GM18951 (cell line): ENCODE measurements at regions not wholly inside any gene's neighbourhood (a gene's known extent, or its start where the extent isn't known, plus 50 kb on each side); places are given as distances from the start of the nearest gene placed in this dataset.

ENCODE experiments used
- POLR2A ChIP-seq: IDR thresholded peaks from 4 replicates; pipeline ENCODE4 v1.6.1; 2011; ENCODE audit warnings: mild to moderate bottlenecking; ENCODE audit not compliant: insufficient read length, insufficient read depth; ENCODE audit errors: extremely low read depth
- in situ Hi-C: fragments of 300-500 bp; cut with MboI; formaldehyde crosslinking; loops from one replicate; pipeline ENCODE4 v1.12.0; 2022; ENCODE audit warnings: low sequenced_read_pairs, mixed read lengths, inconsistent platforms; ENCODE audit not compliant: unreplicated experiment

DNA sequence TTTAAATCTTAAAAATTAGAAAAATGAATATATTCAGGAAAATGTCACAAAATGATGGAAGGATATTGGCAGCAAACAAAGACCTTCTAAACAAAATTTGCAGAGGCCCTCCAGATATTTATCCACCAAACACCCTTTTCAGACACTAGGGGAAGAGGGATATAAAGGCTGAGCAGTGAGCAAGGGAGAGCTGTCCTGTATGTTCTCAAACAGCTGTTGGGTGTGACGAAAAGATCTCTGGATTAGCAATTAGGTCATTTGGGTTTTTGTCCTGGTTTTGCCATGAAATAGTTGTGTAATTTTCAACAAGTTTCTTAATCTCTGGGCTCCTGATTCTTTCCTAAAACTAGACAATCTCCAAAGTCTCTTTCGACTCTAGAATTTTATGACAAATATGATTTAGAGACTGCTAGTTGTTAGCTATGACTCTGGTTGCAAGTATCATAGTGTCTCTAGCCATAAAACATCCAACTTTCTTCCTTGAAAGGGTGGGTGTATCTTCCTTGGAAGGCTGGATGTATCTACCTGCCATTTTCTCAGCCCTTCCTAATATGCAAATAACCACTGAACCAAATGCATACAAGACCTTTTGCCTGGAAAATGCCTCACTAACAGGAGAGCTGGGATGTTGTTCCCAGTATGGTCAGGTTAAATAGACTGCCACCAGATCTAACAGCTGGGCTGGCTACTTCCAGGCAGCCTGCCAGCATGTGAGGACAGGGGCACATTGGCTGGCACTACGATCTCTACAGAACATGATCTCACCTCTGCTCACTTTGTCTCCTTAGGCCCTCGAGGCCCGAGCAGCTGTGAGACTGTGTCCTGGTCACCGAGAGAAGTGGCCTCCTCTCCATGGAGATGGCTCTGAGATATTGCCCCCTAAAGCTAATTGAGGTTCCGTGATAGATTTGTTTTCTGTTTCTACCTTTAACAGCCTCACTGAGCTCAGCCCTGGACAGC is 225.5 kb upstream of the JADE1 start:
- in situ Hi-C loops: no loop called here
- no peak for TF ChIP-seq POLR2A

DNA sequence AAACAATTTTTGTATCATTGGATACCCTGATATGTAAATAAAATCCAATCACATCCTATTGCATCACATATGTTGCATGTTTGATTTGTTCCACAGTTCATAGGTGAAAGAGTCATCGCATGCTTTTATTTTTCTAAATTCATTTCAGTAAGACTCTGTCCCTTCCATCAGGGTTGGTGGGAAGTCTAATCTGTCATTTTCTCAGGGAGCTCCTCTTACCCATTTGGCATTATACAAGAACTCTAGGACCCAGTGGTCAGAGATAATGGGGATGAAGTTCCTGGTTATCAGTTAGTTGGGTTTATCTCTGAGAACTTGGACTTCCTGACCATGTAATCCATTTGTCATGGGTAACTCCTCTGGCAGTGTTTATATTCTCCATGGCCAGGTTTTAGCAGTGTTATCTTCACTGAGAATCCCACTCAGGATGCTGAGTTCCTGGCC is 227.1 kb upstream of the JADE1 start:
- no peak for TF ChIP-seq POLR2A
- in situ Hi-C loops: no loop called here

DNA sequence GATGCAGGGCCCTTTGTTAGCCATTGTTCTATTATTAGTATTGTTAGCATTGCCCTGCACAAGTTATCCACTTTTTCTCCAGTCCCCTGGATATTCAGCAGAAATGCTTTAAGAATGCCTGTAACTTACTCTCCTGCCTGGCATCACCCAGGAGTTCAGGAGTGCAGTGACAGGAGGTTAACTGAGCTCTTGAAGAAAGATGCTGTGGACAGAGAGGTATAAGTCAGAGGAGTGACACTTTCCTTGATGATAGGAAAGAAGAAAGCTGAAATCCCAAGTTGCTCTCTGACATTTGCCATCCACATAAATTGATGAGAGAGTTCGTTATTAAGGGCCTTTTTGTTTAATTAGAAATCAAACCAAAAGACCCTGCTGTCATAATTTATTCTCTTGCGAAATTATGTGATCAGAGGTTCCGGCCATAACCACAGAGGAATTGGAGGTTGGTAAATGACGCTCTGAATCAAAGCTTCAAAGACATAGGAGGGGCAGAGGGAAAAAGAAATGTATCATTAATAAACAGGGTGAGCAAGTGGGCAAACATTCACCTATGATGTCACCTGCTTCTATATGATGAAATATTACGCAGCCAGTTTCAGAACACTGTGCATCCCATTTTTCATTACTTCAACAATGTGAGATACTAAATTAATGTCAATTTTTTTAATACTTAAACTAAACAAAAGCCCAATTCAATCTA is 230.2 kb upstream of the JADE1 start:
- in situ Hi-C loops: no loop called here
- TF ChIP-seq POLR2A: no peak

DNA sequence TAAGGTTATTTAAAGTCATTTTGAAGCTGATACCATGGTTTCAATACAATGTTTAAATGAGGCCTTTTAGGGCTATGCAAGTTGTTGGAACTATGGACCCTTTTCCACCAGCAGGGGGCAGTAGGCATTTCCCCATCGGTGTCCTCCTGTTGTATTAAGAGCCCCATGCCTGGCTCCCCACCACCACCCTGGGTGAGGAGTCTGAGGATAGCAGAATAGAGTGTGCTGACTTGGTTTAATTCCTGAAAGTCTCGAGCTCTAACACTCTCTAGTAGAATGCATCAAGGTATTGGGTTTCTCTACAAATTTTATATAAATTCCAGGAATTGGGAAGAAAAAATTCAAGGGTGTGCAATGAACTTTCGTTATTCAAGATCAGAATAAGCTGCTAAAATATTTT is 234.8 kb upstream of the JADE1 start:
- TF ChIP-seq POLR2A: no peak
- in situ Hi-C loops: no loop called here

DNA sequence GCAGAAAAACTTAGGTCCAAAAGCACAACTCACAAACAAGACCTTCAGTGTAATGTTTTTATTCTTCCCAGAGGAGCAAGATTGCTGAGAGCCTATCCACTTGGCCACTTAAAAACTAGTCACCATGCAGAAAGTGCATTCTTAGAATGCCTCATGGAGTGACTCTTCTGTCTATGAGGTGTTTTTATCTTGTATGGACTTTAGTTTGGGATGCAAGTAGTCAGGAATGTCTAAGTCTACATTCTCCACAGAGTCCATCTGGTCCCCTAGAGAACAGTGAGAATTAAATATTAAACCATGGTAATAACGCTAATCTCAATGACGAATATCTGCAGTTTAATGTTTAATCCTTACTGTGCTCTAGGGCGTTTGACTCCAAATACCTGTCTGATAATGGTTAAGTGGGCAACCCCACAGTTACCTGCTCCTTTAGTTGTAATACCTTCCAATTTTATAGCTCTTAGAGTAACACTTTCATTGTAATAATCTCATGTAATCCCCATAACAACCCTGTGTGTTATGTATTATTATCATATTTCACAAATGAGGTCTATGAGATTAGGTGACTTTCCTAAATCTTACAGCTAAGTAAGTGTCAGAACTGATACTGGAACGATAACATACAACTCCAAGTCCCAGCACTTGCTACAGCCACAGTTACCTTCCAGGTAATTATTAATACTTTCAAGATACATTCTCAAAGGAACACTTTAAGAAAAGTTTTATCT is 235.6 kb upstream of the JADE1 start:
- TF ChIP-seq POLR2A: no peak
- in situ Hi-C loops: no loop called here

DNA sequence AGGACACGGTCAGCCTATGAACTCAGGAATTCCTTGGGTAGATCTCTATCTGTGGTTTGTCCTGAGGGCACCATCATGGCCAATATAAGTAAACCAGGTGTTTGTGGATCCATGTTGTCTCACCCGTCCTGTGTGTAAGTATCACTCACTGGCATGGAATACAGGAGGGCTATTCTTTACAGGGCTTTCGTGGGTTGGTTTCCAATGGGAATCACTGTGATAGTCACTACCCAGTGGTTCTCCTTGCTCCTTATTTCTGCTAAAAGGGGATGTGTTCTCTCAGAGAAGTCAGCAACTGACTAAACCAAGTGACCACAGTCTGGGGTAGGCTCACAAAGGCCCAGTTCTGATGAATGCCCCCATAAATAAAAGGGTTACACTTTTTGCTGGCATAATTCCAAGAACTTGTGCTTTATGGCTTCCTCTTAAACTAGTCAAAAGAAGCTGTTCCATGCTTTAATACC is 236.7 kb upstream of the JADE1 start:
- TF ChIP-seq POLR2A: no peak
- in situ Hi-C loops: no loop called here

DNA sequence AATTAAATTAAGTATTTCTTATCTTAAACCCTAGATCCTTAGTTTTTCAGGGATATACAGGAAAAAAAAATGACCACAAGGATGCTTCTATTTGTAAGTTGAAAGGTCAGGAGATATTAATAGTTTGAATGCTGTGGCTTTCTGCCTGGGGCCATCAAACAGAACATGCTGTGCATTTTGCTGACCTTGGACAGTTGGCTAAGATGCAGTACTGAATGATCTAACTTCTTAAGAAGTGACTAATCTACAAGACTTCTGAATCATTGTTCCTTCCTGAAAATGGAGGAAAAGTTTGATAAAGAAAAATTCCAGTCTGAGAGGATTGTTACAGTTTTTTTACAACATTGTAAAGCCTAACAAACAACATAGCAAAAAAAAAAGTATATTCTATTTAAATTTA is 237.8 kb upstream of the JADE1 start:
- TF ChIP-seq POLR2A: no peak
- in situ Hi-C loops: no loop called here

DNA sequence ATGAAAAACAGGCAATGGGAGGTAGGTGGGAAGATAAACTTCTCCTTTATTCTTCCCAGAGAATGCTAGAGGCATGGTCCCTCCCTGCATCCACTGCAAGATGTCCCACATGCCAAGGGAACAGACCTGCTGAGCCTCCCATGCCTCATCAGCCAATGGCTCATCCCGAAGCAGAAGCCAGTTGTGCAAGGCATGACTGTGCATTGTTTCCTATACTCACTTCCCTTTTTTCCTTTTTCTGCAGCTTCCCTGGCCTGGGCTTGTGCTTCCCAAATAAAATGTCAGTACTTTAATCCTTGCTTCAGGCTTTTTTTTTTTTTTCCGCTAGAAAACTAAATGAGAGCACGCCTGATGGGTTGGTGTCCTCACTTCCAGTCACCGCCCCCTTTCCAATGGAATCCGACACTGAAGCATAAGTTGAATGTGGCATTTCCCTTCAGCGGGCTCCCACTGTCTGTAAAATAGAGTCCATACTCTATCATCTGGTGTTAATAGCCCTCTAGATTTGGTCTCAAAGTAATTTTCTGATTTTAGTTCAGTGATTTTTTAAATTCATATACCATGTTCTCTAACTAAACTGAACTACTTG is 239.0 kb upstream of the JADE1 start:
- in situ Hi-C loops: no loop called here
- TF ChIP-seq POLR2A: no peak

DNA sequence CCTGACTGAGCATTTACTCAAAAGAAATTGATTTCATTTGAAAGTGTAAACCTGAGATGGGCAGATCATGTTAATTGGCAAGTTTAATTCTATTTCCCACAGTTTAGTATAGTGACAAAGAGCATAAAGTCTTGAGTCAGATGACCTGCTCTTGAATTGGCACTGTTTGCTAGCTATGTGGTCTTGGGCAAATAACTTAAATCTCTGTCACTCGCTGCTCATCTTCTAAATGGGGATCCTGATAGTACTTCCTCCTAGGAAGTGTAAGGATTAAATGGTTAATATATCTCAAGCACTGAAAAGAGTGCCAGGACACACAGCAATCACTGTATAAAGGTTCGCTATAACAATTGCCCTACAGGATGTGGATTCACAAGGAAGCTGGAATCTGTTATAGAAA is 242.8 kb upstream of the JADE1 start:
- in situ Hi-C loops: loop anchor here (10.0 kb wide), 1 partner anchor 298 kb away; no protein-coding TSS in a partner anchor
- no peak for TF ChIP-seq POLR2A

DNA sequence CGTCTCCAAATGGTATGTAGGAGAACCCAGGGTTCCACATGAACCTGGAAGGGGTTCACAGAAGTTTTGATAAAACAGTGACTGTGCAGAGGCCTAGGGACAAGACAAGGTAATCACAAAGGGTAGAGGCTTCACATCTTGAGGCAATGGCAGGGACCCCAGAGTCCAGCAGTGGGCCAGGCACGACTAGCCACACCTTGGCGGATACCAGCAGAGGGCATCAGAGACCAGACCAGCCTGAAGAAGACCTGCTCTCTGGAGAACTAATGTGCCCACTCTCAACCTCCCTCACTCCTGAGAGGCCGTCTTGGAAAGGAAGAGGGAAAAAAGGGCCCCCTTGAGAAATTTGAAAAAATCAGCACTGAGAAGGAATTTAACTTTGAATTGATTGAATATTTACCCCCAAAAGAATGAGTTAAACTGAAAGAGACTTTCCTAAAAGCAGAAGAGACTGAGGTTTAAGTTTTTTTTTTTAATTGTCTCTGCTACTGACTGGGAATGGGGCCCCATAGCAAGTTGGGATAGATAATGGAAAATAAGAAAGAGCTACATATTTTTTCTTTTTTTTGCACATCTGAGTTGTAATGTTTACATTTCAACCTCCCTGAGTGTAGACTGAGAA is 243.8 kb upstream of the JADE1 start:
- in situ Hi-C loops: loop anchor here (10.0 kb wide), 1 partner anchor 299 kb away; no protein-coding TSS in a partner anchor

DNA sequence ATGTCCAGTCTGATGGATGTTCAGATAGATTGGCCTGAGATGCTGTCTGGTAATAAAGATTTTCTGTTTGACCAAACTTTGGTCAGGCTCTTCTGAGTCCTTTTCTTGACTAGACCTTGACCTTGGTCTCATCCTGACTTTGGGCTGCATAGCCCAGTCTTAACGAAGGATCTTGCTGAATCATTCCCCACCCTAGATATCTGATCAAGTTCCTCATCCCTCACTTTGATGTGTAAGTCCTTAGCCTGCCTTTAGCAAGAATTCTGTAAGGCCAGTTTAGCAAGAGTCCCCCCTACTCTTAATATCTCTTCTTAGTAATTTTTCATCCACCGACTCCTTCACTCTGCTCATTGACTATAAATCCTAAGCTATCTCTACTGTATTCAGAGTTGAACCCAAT is 244.4 kb upstream of the JADE1 start:
- in situ Hi-C loops: loop anchor here (10.0 kb wide), 1 partner anchor 300 kb away; no protein-coding TSS in a partner anchor

More for the DNA sequence above, 243.8 kb upstream of the JADE1 start:
- no peak for TF ChIP-seq POLR2A

DNA sequence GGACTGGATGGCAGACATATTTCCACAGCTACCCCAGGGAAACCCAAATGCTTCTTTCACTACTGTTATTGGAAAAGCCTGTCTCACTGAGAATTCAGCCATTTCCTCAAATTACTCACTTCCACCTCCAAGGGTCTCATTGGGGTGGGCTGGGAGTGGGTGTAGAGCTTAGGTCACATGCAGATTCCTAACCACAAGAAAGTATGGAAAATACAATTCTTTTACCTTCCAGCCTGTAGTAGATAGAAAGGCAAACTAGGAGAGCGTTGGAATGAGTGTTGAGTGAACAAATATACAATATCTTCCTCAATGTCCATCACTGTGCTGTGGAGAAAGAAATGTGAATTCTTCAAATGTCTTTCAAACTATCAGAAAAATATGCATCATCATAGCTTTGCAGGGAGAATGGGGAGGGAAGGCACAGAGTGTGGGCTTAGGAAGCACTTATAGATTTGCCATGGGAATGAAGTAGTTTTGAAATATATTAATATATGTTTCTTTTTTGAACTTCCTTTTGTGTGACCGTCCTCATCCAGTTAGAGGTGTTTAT is 245.3 kb upstream of the JADE1 start:
- TF ChIP-seq POLR2A: no peak
- in situ Hi-C loops: loop anchor here (10.0 kb wide), 1 partner anchor 301 kb away; no protein-coding TSS in a partner anchor

More for the DNA sequence above, 244.4 kb upstream of the JADE1 start:
- TF ChIP-seq POLR2A: no peak
